ENCODE measurements at regions not wholly inside any gene's neighbourhood (a gene's known extent, or its start where the extent isn't known, plus 50 kb on each side); places are given as distances from the start of the nearest gene placed in this dataset.

- Histone ChIP-seq H3K27ac (no peak overlapping the region), H3K36me3 (no peaks in the 10 kb centered on the region), H3K4me1 (peaks cover 0 to 45% of the 10 kb centered on the region in 2 donors), H3K9me3 (no peaks in the 10 kb centered on the region), H3K4me3 (replicated peaks in 1 of 3) (no peak overlapping the region), H3K27me3 (no peaks in the 10 kb centered on the region)
- WGBS, 2 donors, result 82 to 83% methylated on average over 6 of the region's 6 CpGs
- DNase-seq, result no peak
- intact Hi-C loops (cut with DNase I), result no loop called here
- TF ChIP-seq CTCF (IDR thresholded peaks at IDR 0.05) (no peak), POLR2A (IDR thresholded peaks at IDR 0.05) (no peak)
Measured at GRCh38 chr3:64353226-64353625, 128.0 kb upstream of the PRICKLE2 start.

- TF ChIP-seq POLR2A (IDR thresholded peaks at IDR 0.05), result no peak
- H3K4me3 ChIP-seq (replicated peaks in 1 of 3), result no peak overlapping the region
- no peaks in the 10 kb centered on the region for H3K36me3 ChIP-seq
- 61 to 85% methylated on average over 1 of the region's 1 CpG for WGBS, 2 donors
- DNase-seq, result no peak
- no peaks in the 10 kb centered on the region for H3K27me3 ChIP-seq
- peaks cover 0 to 45% of the 10 kb centered on the region in 2 donors for H3K4me1 ChIP-seq
- H3K27ac ChIP-seq, result peak overlapping the region in 1 of 3 donors; percentile 21
- H3K9me3 ChIP-seq, result no peaks in the 10 kb centered on the region
- intact Hi-C loops (cut with DNase I), result no loop called here
Measured at GRCh38 chr3:64352639-64352992, 127.3 kb upstream of the PRICKLE2 start.

GRCh38 chr3:64351713-64352638 is 126.7 kb upstream of the PRICKLE2 start:
- DNase-seq, result peak; percentile 42 to 56
- Histone ChIP-seq H3K4me3 (replicated peaks in 1 of 3) (no peak overlapping the region), H3K36me3 (no peaks in the 10 kb centered on the region), H3K4me1 (peaks cover 0 to 45% of the 10 kb centered on the region in 2 donors), H3K27ac (peak overlapping the region in 1 of 3 donors; percentile 21), H3K27me3 (no peaks in the 10 kb centered on the region), H3K9me3 (no peaks in the 10 kb centered on the region)
- WGBS, 2 donors, result 69 to 83% methylated on average over 7 of the region's 7 CpGs
- no peak for TF ChIP-seq CTCF (IDR thresholded peaks at IDR 0.05)
- TF ChIP-seq POLR2A (IDR thresholded peaks at IDR 0.05), result no peak
- intact Hi-C loops (cut with DNase I), result no loop called here

GRCh38 chr3:64349551-64349950 is 124.3 kb upstream of the PRICKLE2 start:
- no peak for TF ChIP-seq CTCF (IDR thresholded peaks at IDR 0.05)
- no peak for TF ChIP-seq POLR2A (IDR thresholded peaks at IDR 0.05)
- Histone ChIP-seq H3K9me3 (no peaks in the 10 kb centered on the region), H3K27ac (peak overlapping the region in 1 of 3 donors; percentile 50), H3K4me3 (replicated peaks in 1 of 3) (no peak overlapping the region), H3K36me3 (no peaks in the 10 kb centered on the region), H3K4me1 (peaks cover 14 to 52% of the 10 kb centered on the region in 2 donors), H3K27me3 (no peaks in the 10 kb centered on the region)
- DNase-seq, result peak; percentile 13 to 20
- WGBS, 2 donors, result 42 to 43% methylated on average over 6 of the region's 6 CpGs
- intact Hi-C loops (cut with DNase I), result no loop called here

- peak overlapping the region; percentile 5 to 28 (median 5) for H3K27ac ChIP-seq
- no peaks in the 10 kb centered on the region for H3K27me3 ChIP-seq
- H3K4me1 ChIP-seq, result peaks cover 17 to 38% of the 10 kb centered on the region in 2 donors
- H3K36me3 ChIP-seq, result no peaks in the 10 kb centered on the region
- no peak for TF ChIP-seq POLR2A (IDR thresholded peaks at IDR 0.05)
- no peak for TF ChIP-seq CTCF (IDR thresholded peaks at IDR 0.05)
- intact Hi-C loops (cut with DNase I), result no loop called here
- no peak overlapping the region for H3K4me3 ChIP-seq (replicated peaks in 1 of 3)
- H3K9me3 ChIP-seq, result no peaks in the 10 kb centered on the region
- WGBS, 2 donors, result 10 to 16% methylated on average over 2 of the region's 2 CpGs
- DNase-seq, result peak; percentile 22 to 48
Measured at GRCh38 chr3:64345371-64345770, 120.1 kb upstream of the PRICKLE2 start.
